ENCODE measurements at regions not wholly inside any gene's neighbourhood (a gene's known extent, or its start where the extent isn't known, plus 50 kb on each side); places are given as distances from the start of the nearest gene placed in this dataset.
"Not testable (repeated sequence)": the region's sequence is repeated elsewhere in the genome, so short reads cannot be mapped to it uniquely, and the experiment has no call there.

DNA sequence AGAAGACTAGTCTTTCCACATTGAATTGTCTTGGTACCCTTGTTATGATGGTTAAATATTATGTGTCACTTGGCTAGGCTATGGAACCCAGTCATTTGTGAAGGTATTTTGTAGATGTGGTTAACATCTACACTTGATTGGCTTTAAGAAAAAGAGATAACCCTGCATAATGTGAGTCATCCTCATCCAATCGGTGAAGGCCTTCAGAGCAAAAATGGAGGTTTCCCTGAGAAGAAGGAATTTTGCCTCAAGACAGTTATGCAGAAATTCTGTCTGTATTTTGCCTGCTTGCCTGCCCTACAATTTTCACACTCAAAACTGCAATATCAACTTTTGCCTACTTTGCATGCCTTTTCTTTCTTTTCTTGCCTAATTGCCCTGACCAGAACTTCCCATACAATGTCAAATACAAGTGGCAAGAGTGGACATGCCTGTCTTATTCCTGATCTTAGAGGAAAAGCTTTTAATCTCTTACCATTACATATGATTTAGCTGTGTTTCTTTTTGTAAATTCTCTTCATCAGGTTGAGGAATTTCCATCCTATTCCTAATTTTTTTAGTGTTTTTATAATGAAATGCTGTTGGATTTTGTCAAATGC lies 84.6 kb upstream of the CDC42EP3 start:
- ATAC-seq; DNase-seq (ENCODE audit: missing footprints); intact Hi-C loops (cut with DNase I): not testable (repeated sequence)

DNA sequence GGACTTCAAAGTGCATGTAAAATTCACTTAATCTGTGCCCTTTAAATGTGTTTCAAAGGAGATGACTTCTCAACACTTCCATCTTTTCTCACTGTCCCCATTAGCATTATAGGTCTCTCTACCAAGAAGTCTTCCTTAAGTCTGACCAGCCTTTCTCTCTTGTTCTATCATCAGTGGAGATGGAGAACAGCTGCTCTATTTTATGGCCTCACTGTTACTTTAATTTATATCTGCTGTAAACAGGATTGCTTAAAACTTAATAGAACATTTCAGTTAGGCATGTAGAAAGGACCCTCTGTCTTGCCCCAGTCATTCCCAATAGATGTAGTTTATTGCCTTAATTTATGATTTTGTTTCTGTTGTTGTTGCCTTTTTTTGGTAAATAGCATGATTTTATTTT lies 86.0 kb upstream of the CDC42EP3 start:
- intact Hi-C loops (cut with DNase I); ATAC-seq; DNase-seq (ENCODE audit: missing footprints): not testable (repeated sequence)

DNA sequence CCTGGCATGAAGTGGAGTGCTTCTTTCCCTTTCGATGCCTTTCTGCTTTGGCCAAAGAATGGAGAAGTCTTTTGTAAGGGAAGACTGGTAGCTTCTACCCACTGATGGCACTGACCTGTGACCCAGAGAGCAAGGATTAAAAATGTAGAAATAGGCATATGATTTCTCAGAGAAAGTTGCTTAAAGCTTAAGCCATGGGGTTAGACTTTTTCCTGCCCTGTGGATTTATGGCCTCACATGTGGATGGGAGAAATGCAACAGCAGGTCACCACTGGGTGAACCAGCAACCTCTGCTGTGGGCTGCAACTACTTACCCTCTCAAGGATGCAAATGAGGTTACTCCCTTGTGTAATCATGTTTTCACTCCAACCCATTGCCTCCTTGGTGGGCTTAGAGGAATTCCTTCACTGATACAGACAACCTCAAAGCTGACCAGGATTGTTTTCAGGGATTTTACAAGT lies 86.7 kb upstream of the CDC42EP3 start:
- DNase-seq (ENCODE audit: missing footprints); intact Hi-C loops (cut with DNase I); ATAC-seq: not testable (repeated sequence)

DNA sequence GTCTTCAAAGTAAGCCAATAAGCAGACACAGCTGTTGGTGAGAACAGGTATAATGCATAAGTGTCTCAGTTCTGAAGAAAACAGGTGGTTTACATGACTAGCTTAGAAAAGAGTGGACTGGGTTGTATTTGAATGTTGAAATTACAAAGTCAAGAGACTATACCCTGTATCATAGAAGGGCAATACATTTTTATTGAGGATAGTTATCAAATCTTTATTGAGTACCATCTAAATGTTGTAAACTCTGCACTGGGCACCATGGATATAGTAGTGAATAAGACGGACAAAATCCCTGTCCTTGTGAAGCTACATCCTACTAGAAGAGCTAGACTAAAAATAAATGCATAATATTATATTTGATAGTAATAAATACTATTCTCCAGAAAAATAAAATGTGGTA lies 88.5 kb upstream of the CDC42EP3 start:
- ATAC-seq; DNase-seq (ENCODE audit: missing footprints); intact Hi-C loops (cut with DNase I): not testable (repeated sequence)

DNA sequence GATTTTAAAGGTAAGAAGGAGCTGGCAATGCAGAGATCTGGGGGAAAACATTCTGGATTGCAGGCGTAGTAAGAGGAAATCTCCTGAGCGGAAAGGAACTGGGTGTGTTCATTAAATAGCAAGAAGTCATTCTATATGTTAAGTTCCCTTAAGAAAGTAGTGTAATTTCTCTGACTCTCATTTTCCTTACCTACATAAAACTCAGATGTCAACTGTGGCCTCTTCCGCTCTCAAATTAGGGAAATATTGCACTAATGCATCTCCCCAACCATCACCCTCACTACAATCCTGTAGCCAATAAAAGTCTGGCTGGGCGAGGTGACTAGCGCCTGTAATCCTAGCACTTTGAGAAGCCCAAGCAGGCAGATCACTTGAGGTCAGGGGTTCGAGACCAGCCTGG lies 89.0 kb upstream of the CDC42EP3 start:
- intact Hi-C loops (cut with DNase I): no loop called here
- ATAC-seq (no peak), DNase-seq (ENCODE audit: missing footprints) (no peak)

DNA sequence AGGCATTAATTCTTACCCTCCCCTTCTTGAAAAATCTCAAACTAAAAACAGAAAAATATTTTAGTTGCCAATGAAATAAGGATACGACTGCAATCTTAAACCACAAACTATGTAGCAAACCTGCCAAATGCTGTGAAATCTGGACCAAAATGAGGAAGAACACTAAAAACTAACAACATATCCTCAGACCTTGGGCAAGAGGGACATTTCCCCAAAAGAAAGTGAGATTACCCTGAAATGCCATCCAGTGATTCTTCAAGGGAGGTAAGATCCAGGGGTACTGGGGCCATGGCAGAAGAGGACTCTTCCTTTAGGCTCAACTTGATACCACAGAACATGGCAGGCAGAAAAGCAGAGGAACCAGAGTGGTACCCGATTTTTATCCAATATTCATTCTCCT lies 90.8 kb upstream of the CDC42EP3 start:
- peak; percentile 28 for ATAC-seq
- intact Hi-C loops (cut with DNase I); DNase-seq (ENCODE audit: missing footprints): not testable (repeated sequence)

DNA sequence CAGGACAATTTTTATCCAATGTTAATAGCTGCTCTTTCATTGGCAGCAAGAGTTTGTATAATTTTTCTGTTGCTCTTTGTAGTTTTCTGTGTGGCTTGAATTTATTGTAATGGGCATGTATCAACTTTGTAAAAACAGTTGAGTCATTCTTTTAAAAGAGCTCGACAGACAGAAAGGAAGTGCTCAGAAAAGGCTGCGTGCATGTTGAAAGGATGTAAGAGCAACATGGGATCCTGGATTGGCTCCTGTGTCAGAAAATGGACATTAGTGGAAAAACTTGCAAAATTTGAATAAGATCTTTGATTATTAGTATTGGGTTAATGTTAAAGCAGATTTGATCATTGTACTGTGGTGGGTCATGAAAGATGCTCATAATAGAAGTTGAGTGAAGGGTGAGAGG lies 93.3 kb upstream of the CDC42EP3 start:
- ATAC-seq (no peak), DNase-seq (ENCODE audit: missing footprints) (no peak)
- intact Hi-C loops (cut with DNase I): no loop called here

DNA sequence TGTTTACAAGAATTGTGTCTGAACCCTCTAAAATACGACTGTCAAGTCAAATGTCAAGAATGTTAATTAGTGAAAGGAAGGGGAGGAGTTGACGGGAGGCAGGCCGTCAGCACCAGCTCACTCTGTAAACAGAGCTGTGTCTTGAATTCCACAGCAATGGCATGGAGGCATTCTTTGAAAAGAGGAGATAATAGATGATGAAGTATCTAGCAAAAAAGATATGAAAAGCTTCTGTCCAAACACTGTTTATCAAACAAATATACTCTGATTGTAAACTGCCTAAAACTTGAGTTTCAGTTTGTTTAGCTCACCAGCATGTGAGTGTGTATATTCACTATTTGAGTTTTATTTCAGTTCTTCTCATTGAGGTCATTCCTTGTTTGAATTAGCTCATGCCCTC lies 94.7 kb upstream of the CDC42EP3 start:
- no peak for ATAC-seq
- intact Hi-C loops (cut with DNase I): no loop called here
- no peak for DNase-seq (ENCODE audit: missing footprints)

DNA sequence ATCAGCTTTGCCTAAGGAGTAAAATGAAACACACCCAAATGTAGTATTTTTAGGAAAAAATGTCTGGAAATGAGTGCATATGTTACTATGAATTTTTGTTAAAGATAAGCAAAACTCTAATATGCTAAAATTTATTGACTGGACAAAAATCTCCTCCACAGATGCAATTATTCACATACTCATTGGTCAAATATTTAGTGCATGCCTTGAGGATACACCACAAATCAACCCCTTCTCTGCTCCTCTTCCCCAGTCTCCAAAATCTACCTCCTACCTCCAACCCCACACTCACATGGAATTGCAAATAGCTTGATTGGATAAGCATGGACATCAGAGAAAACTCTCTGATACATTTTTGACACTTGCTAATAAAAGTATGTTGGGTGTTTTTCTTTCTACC lies 95.6 kb upstream of the CDC42EP3 start:
- no peak for DNase-seq (ENCODE audit: missing footprints)
- ATAC-seq: no peak
- intact Hi-C loops (cut with DNase I): no loop called here

DNA sequence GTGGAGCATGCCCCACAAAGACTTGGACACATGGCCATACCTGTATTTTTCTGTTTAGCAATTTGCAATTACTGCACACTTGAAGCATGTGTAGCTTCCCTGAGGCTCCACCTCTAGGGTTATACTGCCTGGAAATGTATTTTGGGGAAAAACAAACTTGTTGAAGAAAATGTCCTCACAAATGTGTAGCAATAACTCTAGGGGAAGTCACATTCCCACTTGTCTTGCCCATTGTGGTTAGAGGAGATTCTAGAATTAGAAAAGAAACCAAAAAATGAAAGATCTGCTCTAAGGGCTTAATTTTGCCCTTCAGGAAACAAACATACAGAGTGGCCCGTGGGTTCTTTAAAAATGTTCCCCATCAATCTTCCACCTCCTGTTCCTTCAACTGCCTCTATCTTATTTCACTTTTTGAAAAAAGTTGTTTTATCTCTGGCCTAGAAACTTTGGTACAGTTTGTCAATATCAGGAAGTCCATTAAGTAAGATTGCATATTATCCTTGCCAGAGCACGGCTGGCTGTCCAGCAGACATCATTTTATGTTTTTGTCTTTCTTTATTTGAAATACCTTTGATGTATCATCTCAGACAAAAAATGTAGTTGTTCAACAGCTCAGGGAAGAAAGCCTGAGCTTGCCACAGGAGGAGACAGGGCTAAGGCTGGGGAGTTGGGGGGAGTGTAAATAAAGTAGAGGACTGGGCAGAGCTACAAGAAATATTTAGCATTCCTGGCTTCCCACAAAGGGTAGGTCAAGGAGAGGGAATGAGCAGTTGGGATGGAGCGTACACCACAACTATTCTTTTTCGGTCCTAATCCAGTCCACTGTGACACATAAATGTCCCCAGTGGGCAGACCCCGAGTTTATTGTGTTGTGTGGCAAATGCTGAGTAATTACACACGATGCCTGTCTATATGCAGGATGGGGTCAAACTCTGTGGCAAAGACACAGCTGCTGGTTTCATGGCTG lies 96.8 kb upstream of the CDC42EP3 start:
- DNase-seq (ENCODE audit: missing footprints): no peak
- peak; percentile 81 for ATAC-seq
- intact Hi-C loops (cut with DNase I): no loop called here

DNA sequence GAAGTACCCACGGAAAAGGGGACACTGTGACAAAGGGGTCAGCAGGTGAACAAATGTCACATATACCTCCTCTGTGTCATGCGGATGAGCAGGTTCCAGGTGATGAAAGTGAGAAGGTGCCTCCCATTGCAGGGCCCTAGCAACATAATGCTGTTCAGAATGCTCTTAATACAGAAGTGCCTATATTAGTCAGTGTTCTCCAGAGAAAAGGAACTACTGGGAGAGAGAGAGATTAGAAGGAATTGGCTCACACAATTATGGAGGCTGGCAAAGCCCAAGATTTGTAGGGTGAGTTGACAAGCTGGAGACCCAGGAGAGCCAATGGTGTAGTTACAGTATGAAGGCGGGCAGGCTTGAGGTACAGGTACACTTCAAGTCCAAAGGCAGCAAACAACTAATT lies 98.1 kb upstream of the CDC42EP3 start:
- DNase-seq (ENCODE audit: missing footprints): no peak

DNA sequence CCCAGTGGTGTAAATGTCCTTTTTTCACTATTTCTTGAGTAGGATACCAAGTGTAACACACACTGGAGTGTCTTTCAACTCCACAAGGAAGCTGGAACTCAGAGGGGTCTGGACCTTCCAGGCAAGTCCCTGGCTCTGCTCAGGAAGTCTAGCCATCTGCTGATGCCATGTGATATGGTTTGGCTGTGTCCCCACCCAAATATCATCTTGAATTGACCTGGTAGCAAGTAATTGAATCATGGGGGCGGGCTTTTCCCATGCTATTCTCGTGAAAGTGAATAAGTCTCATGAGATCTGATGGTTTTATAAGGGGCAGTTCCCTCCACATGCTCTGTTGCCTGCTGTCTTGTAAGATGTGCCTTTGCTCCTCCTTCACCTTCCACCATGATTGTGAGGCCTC lies 99.4 kb upstream of the CDC42EP3 start:
- DNase-seq (ENCODE audit: missing footprints) (no peak), ATAC-seq (no peak)
- intact Hi-C loops (cut with DNase I): no loop called here

More for the DNA sequence above, 98.1 kb upstream of the CDC42EP3 start:
- intact Hi-C loops (cut with DNase I): no loop called here
- no peak for ATAC-seq

DNA sequence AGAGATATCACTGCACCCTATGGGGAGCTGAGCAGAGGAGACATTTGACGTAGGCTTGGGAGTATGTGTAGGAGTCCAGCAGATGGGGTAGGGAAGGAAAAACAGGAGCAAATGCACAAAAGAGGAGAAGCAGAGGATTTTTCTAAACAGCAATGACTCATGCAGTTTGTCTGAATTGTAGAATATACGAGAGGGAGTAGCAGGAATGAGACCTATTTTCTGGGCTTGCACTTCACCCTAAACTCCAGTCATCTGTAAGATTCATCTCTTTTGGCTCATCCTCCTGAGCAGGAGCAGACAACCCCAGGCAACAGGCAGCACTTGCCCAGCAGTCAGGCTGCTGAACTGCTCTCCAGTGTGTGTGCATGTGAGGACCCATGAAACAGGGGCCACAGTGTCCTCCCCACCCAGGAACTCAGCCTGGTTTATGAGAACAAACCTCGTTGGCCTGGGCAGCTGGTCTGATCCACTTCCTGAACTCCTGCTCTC lies 100.2 kb upstream of the CDC42EP3 start:
- intact Hi-C loops (cut with DNase I): no loop called here
- ATAC-seq (no peak), DNase-seq (ENCODE audit: missing footprints) (no peak)

DNA sequence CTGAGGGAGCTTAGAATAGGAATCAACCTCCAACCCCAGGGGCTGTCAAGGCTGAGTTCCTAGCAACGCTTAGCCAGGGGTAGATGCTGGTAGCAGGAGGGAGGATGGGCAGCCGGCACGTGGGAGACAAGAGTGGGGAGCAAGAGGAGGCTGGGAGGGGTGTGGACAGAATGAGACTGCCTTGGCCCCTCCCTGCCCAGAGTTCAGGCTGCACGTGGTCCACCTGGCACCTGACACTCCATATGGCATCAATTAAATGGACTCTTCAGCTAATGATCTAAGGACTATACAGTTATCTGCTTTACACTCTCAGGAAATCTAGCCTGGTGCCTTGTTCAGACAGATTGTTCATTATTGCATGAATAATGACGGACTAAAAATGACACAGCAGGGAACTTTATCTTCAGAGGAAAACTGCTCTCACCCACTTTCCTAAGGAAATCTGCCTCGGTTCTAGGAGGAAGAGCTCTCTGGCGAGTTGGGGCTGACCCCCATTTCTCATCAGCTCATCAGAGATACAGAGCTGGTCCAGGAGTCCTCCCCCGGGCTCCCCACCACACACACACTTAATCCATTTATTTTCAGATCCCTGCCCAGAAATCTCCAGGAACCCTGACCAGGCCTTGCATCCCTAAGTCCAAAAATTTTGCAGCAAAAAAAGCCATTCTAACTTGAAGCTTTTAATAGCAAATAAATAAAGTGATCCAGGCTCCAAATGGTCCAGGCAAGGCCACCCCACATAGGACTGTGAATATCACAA lies 102.1 kb upstream of the CDC42EP3 start:
- ATAC-seq: no peak
- DNase-seq (ENCODE audit: missing footprints): no peak
- intact Hi-C loops (cut with DNase I): no loop called here

DNA sequence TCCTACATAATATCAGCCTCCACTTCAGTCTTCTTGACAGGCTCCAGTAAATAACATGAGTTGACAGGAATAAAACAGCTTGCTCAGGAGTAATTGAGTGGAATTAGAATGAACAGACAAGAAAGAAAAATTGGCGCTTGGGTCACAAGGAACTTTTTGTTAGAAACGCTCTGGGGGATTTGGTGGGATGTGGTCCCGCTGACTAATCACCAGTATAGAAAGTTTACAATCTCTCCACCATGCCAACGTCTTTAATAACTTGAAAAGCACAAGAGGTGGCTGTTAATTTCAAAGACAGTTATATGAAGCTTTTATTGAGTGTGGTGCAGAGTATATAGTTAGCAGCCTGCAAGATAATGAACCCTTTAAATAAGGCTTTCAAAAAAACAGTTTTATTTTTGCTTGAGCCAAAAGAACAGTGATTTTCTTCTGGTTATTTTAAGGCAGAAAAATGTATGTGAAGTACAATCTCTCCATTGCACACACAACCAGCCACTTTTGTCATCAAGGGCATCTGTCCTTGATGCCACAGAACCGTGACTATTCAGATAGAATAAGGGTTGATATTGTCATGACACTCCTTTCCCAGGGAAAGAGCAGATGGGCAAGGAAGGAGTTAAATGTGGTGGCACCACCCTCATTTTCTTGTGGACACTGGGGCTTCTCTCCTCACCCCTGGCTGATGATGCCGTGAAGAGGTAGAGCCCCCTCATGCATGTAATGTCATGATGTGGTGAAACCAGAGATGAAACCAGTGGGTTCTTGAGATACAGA lies 102.9 kb upstream of the CDC42EP3 start:
- ATAC-seq; intact Hi-C loops (cut with DNase I); DNase-seq (ENCODE audit: missing footprints): not testable (repeated sequence)

DNA sequence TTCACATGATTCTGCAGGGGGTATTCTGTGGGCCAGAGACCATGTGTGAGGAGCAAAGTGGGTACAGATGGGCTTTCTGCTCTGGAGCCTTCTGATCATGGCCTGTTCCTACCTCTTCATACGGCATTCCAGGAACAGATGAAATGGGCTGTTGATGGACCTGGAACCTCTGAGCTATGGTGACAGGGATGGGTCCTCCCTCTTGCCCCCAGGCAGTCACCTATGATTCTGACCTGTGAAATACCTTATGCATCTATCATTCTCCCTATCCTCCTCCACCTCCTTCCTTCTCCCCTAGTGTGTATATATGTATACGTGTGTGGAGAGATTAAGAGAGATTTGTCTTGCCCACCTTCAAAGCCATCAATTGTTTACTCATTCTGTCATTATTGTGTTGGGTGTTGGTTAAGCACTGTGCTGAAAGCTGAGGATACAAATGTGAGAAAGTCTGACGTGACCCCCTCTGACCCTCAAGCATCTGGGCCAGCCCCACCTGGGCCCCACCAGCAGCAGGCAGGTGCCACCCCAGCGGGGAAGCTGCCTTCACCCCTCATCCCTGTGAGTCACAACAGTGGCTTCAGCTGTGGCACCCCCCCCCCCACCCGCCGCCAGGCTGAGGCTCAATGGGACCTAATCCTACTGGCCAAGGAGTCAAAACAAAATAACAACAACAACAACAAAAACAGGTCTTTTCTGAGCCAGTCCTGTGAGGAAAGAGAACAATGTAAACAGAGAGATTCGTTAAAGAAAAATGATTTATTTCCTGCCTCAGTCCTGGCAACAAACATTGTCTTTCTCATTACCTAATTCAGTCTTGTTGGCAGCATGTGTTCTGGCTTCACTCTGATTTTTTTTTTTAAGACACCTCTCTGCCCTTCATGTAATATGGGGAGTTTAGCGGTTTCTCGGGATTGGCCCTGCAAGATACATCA lies 103.8 kb upstream of the CDC42EP3 start:
- no peak for DNase-seq (ENCODE audit: missing footprints)
- intact Hi-C loops (cut with DNase I): no loop called here
- no peak for ATAC-seq

DNA sequence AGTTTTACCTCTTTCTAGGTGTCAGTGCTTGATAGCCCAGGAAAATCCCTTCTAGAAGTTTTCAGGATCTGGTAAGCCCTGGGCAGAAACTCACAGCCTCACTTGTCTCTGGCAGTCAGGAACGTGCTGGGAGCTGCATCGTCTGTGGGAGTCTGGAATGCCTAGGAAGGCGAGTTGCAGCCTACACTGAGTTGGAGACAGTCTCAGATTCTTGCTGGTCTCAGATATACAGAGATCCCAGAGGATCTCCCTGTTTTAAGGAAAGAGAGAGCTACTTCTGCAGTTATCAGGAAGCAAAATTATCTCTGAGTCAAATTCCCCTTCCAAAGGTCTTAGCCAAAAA lies 104.4 kb upstream of the CDC42EP3 start:
- DNase-seq (ENCODE audit: missing footprints) (no peak), ATAC-seq (no peak)
- intact Hi-C loops (cut with DNase I): no loop called here

DNA sequence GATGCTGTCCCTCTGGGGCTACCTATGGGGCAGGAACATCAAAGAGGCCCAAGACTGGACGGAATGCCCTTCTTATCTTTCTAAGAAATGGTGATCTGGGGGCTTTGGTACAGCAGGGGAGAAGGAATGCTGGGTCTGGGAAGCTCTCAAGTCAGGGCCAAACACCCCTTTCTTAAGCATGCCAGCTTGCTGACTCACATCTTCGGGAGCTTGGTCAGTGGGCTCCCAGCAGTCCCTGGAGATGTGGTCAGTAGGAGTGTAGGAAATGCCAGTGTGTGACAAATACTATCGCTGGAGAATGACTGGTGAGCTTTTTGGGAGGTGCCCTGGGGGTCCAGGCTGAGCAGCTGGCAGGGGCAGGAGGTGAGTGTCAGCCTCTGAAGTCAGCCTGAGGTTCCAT lies 105.0 kb upstream of the CDC42EP3 start:
- no peak for DNase-seq (ENCODE audit: missing footprints)
- ATAC-seq: no peak
- intact Hi-C loops (cut with DNase I): no loop called here
